CD4-positive, alpha-beta T cell treated with Interleukin-17A for 1 hour (primary cell): ENCODE measurements at regions not wholly inside any gene's neighbourhood (a gene's known extent, or its start where the extent isn't known, plus 50 kb on each side); places are given as distances from the start of the nearest gene placed in this dataset.

Source experiments
- DNase-seq: peaks from one replicate; pipeline ENCODE4 v3.0.0-alpha.2; 2020

GRCh38 chr2:64770137-64770780 is 116.5 kb upstream of the SERTAD2 start:
- no peak for DNase-seq

- no peak for DNase-seq
These were observed 117.1 kb upstream of the SERTAD2 start for GRCh38 chr2:64770781-64771334.

- DNase-seq: no peak
These were observed 118.0 kb upstream of the SERTAD2 start for GRCh38 chr2:64771737-64772136.

GRCh38 chr2:64773461-64774118 is 119.9 kb upstream of the SERTAD2 start:
- no peak for DNase-seq

GRCh38 chr2:64777841-64778240 is 124.1 kb upstream of the SERTAD2 start:
- no peak for DNase-seq

- no peak for DNase-seq
These were observed 125.5 kb upstream of the SERTAD2 start for GRCh38 chr2:64779117-64779690.

GRCh38 chr2:64780041-64780440 is 126.3 kb upstream of the SERTAD2 start:
- DNase-seq: no peak

GRCh38 chr2:64781711-64782390 is 128.1 kb upstream of the SERTAD2 start:
- no peak for DNase-seq

- no peak for DNase-seq
These were observed 130.7 kb upstream of the SERTAD2 start for GRCh38 chr2:64784168-64785061.

- DNase-seq: no peak
These were observed 131.5 kb upstream of the SERTAD2 start for GRCh38 chr2:64785245-64785644.

GRCh38 chr2:64786343-64787018 is 132.8 kb upstream of the SERTAD2 start:
- DNase-seq: no peak

- no peak for DNase-seq
These were observed 133.3 kb upstream of the SERTAD2 start for GRCh38 chr2:64787019-64787365.

GRCh38 chr2:64787698-64788097 is 134.0 kb upstream of the SERTAD2 start:
- no peak for DNase-seq

- DNase-seq: no peak
These were observed 136.0 kb upstream of the SERTAD2 start for GRCh38 chr2:64789466-64790320.

- DNase-seq: no peak
These were observed 138.6 kb upstream of the SERTAD2 start for GRCh38 chr2:64792300-64792699.

GRCh38 chr2:64792995-64793639 is 139.4 kb upstream of the SERTAD2 start:
- no peak for DNase-seq

- no peak for DNase-seq
These were observed 140.0 kb upstream of the SERTAD2 start for GRCh38 chr2:64793701-64794100.

- DNase-seq: no peak
These were observed 140.8 kb upstream of the SERTAD2 start for GRCh38 chr2:64794426-64794995.

- DNase-seq: no peak
These were observed 141.4 kb upstream of the SERTAD2 start for GRCh38 chr2:64795024-64795592.

GRCh38 chr2:64796926-64797325 is 143.2 kb upstream of the SERTAD2 start:
- no peak for DNase-seq
